ENCODE measurements at regions not wholly inside any gene's neighbourhood (a gene's known extent, or its start where the extent isn't known, plus 50 kb on each side); places are given as distances from the start of the nearest gene placed in this dataset.
A peak's percentile ranks its signal among the peaks of the same experiment; 100 is the strongest.

GRCh38 chr4:60857130-60857753, 342.9 kb upstream of the ADGRL3 start:
- no peak overlapping the region for H3K4me3 ChIP-seq (ENCODE audit: low read depth, low read length)
- TF ChIP-seq, protein P1, sequence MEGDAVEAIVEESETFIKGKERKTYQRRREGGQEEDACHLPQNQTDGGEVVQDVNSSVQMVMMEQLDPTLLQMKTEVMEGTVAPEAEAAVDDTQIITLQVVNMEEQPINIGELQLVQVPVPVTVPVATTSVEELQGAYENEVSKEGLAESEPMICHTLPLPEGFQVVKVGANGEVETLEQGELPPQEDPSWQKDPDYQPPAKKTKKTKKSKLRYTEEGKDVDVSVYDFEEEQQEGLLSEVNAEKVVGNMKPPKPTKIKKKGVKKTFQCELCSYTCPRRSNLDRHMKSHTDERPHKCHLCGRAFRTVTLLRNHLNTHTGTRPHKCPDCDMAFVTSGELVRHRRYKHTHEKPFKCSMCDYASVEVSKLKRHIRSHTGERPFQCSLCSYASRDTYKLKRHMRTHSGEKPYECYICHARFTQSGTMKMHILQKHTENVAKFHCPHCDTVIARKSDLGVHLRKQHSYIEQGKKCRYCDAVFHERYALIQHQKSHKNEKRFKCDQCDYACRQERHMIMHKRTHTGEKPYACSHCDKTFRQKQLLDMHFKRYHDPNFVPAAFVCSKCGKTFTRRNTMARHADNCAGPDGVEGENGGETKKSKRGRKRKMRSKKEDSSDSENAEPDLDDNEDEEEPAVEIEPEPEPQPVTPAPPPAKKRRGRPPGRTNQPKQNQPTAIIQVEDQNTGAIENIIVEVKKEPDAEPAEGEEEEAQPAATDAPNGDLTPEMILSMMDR (IDR thresholded peaks at IDR 0.05; ENCODE audit: insufficient read depth, low read length, missing control alignments): no peak
- ChIA-PET POLR2A (no interaction called here), CTCF (no interaction called here)
- DNase-seq (ENCODE audit: low read depth, low spot score): no peak

DNA sequence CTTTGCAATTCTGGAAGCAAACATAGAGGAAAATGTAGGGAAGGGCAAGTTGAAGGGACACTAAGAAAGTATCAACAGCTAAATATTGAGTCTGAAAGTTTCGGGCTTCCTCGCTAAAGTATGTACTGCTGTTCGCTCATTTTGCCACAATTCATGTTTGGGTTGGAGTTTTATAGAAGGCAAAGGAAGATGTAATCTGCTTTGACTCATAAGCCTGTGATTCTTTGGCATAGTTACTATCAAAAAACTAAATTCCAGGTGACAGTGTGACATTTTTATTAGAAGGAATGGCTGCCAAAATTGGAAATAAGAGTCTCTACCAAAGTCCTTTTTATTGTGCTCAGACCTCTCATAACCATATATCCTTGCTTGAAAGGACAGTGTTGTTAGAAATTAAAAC, 336.7 kb upstream of the ADGRL3 start:
- DNase-seq (ENCODE audit: low read depth, low spot score): no peak
- POLR2A ChIA-PET: no interaction called here
- CTCF ChIA-PET: no interaction called here
- TF ChIP-seq, protein P1 (IDR thresholded peaks at IDR 0.05; ENCODE audit: insufficient read depth, low read length, missing control alignments): no peak
- H3K4me3 ChIP-seq (ENCODE audit: low read depth, low read length): no peak overlapping the region

DNA sequence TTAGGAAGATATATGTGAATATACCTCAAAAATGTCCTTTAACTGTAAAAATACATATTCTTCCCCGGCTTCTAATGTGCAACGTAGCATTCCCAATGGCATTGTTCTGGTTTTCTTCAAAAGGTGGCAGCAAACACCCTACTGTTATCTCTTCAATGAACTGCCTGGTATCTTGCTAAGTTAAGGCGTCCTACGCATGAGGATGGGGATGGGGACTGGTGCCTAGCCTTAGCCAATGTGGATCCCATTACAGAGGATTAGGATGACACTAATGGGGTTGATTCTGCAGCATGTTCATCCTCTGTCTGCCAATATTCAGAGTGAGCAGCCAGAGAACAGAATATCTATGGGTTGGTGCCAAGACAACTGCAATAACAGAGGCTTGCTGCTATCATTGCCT, 334.9 kb upstream of the ADGRL3 start:
- no peak overlapping the region for H3K4me3 ChIP-seq (ENCODE audit: low read depth, low read length)
- TF ChIP-seq, protein P1 (IDR thresholded peaks at IDR 0.05; ENCODE audit: insufficient read depth, low read length, missing control alignments): no peak
- ChIA-PET POLR2A (no interaction called here), CTCF (no interaction called here)
- DNase-seq (ENCODE audit: low read depth, low spot score): no peak

DNA sequence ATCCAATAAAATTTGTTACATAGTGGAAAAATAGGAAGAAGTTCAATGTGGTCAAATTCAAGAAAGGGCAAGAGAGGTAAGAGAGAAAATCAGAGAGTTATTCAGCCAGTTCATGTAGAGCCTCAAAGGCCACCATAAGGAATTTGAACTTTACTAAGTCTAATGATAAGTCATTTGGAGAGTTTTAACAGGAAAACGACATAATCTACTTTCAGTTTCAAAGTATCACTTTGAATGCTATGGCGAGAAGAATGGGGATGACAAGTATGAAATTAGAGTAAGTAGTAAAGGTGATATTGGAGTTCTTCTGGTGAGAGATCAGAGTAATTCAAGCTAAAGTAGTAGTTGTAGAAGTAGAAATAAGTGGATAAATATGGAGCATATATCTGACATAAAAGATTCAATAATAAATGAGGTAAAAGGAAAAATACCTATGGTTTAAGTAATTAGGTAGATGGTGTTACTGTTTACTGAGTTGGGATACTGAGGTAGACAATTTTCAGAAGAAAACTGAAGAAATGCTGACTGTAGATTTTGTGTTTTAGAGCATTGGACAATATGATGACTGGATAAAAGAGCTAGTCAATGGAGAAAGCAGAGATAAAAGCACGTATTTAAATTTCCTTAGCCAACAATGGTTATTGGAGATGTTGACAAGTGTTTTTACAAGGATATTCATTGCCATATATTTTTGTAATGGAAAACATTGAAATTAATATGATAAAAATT, 331.7 kb upstream of the ADGRL3 start:
- ChIA-PET CTCF (no interaction called here), POLR2A (no interaction called here)
- TF ChIP-seq, protein P1 (IDR thresholded peaks at IDR 0.05; ENCODE audit: insufficient read depth, low read length, missing control alignments): no peak
- no peak for DNase-seq (ENCODE audit: low read depth, low spot score)
- no peak overlapping the region for H3K4me3 ChIP-seq (ENCODE audit: low read depth, low read length)

DNA sequence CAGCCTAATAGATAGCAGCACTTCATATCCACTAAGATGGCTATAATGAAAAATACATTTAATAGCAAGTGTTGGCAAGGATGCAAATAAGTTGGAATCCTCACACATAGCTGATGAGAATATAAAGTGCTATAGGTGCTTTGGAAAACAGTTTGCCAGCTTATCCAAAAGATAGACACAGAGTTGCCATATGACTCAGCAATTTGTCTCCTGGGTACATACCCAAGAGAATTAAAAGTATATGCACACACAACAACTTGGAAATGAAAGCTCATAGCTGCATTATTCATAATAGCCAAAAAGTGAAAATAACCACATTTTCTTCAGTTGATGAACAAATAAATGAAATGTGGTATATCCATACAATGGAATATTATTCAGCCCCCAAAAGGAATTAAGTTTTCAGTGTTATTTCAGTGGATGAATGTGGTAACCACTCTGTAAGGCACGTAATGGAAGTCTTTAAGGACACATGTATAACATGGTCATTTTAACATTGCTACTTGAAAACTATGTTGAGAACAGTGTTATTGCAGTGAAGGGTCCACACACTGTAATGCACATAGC, 320.9 kb upstream of the ADGRL3 start:
- ChIA-PET POLR2A (no interaction called here), CTCF (no interaction called here)
- TF ChIP-seq, protein P1 (IDR thresholded peaks at IDR 0.05; ENCODE audit: insufficient read depth, low read length, missing control alignments): no peak
- no peak for DNase-seq (ENCODE audit: low read depth, low spot score)
- H3K4me3 ChIP-seq (ENCODE audit: low read depth, low read length): no peak overlapping the region

DNA sequence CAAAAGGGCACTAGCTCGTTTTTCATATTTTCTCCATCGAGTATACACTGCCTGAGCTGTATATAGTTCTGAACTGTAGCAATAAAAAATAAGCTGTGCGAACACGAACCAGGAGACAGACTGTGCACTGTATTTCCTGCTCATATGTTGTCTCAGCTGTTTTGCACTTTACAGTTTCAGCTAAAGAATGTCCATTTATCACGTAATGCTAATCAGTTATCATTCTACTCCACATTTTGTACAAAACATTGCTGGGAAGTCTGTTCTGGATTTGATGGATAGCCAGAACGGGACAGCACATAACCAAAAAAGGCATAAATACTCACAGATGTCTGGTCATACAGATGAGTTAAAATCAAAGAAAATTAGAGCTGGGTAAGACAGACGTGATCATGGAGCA, 315.5 kb upstream of the ADGRL3 start:
- TF ChIP-seq, protein P1 (IDR thresholded peaks at IDR 0.05; ENCODE audit: insufficient read depth, low read length, missing control alignments): no peak
- no peak overlapping the region for H3K4me3 ChIP-seq (ENCODE audit: low read depth, low read length)
- peak; percentile 41 for DNase-seq (ENCODE audit: low read depth, low spot score)
- ChIA-PET POLR2A (no interaction called here), CTCF (no interaction called here)
